PC-9 (cell line): ENCODE measurements at regions not wholly inside any gene's neighbourhood (a gene's known extent, or its start where the extent isn't known, plus 50 kb on each side); places are given as distances from the start of the nearest gene placed in this dataset.
"Not testable (repeated sequence)": the region's sequence is repeated elsewhere in the genome, so short reads cannot be mapped to it uniquely, and the experiment has no call there.

Experiments
- BruUV-seq: library from RNA; stranded (reverse); fragments of 400-500 nt; replicated peaks from 2 replicates; lab custom pipeline; 2021; lab: Mats Ljungman, UMichigan
- CTCF ChIA-PET: fragments of 300-600 bp; sonication (Branson Sonifier 250); formaldehyde crosslinking; loops from one replicate; lab custom pipeline; 2022; ENCODE audit warnings: antibody characterized with exemption; lab: Charles Lee
- POLR2A ChIA-PET: fragments of 300-600 bp; sonication (Branson Sonifier 250); formaldehyde crosslinking; loops from one replicate; lab custom pipeline; 2022; ENCODE audit warnings: antibody characterized with exemption; ENCODE audit not compliant: unreplicated experiment; lab: Charles Lee
- DNase-seq, 2 experiments: peaks; one replicate each; pipeline versions ENCODE4 v3.0.0 to v3.0.0-alpha.2; 2015 to 2022; ENCODE audit warnings: mixed read lengths in 1 of 2
- H2AFZ ChIP-seq: fragments of 200-600 bp; sonication (generic); 2 replicates; pipeline ENCODE4 v1.8.1; 2017; ENCODE audit warnings: antibody characterized with exemption
- H3F3A ChIP-seq: fragments of 200-600 bp; sonication (generic); 2 replicates; pipeline ENCODE4 v1.8.1; 2017; ENCODE audit warnings: antibody characterized with exemption, mild to moderate bottlenecking, low read depth; ENCODE audit not compliant: insufficient read depth
- H3K27ac ChIP-seq: fragments of 200-600 bp; sonication (generic); 2 replicates; pipeline ENCODE4 v1.6.1; 2016; ENCODE audit warnings: mixed run types
- H3K27me3 ChIP-seq: fragments of 200-600 bp; sonication (generic); 2 replicates; pipeline ENCODE4 v1.6.1; 2016; ENCODE audit warnings: low read depth, mixed run types; ENCODE audit not compliant: insufficient read depth
- H3K36me3 ChIP-seq: fragments of 200-600 bp; sonication (generic); 2 replicates; pipeline ENCODE4 v1.6.1; 2016; ENCODE audit warnings: low read depth, mixed run types
- H3K4me1 ChIP-seq: fragments of 200-600 bp; sonication (generic); replicated peaks from 2 replicates; pipeline ENCODE4 v1.6.1; 2016; ENCODE audit warnings: mixed run types; ENCODE audit not compliant: insufficient read depth
- H3K4me2 ChIP-seq: fragments of 200-600 bp; sonication (generic); 2 replicates; pipeline ENCODE4 v1.6.1; 2017; ENCODE audit warnings: mixed run types
- H3K4me3 ChIP-seq: fragments of 200-600 bp; sonication (generic); 2 replicates; pipeline ENCODE4 v1.6.1; 2016; ENCODE audit warnings: mixed run types
- H3K79me2 ChIP-seq: fragments of 200-600 bp; sonication (generic); 2 replicates; pipeline ENCODE4 v1.6.1; 2017; ENCODE audit warnings: low read depth, mixed run types
- H3K9me2 ChIP-seq: fragments of 200-600 bp; sonication (generic); 2 replicates; pipeline ENCODE4 v1.8.1; 2017; ENCODE audit warnings: mild to moderate bottlenecking; ENCODE audit not compliant: insufficient read depth
- H3K9me3 ChIP-seq: fragments of 200-600 bp; sonication (generic); 2 replicates; pipeline ENCODE4 v1.8.1; 2016; ENCODE audit warnings: low read depth; ENCODE audit not compliant: insufficient read depth
- H4K20me1 ChIP-seq: fragments of 200-600 bp; sonication (generic); 2 replicates; pipeline ENCODE4 v1.8.1; 2017; ENCODE audit not compliant: insufficient read depth
- CTCF ChIP-seq: fragments of 200-600 bp; sonication (generic); conservative IDR thresholded peaks from 2 replicates; pipeline ENCODE4 v1.6.1; 2017; ENCODE audit warnings: mixed run types, antibody characterized with exemption, mild to moderate bottlenecking, moderate library complexity
- EZH2 ChIP-seq: fragments of 200-600 bp; sonication (generic); IDR thresholded peaks from 2 replicates; pipeline ENCODE4 v1.8.0; 2017; ENCODE audit warnings: antibody characterized with exemption, low read depth
- intact Hi-C: fragments of 100-400 bp; cut with micrococcal nuclease; formaldehyde crosslinking; loops from one replicate; pipeline ENCODE4 v1.10.0; 2022; ENCODE audit not compliant: unreplicated experiment

DNA sequence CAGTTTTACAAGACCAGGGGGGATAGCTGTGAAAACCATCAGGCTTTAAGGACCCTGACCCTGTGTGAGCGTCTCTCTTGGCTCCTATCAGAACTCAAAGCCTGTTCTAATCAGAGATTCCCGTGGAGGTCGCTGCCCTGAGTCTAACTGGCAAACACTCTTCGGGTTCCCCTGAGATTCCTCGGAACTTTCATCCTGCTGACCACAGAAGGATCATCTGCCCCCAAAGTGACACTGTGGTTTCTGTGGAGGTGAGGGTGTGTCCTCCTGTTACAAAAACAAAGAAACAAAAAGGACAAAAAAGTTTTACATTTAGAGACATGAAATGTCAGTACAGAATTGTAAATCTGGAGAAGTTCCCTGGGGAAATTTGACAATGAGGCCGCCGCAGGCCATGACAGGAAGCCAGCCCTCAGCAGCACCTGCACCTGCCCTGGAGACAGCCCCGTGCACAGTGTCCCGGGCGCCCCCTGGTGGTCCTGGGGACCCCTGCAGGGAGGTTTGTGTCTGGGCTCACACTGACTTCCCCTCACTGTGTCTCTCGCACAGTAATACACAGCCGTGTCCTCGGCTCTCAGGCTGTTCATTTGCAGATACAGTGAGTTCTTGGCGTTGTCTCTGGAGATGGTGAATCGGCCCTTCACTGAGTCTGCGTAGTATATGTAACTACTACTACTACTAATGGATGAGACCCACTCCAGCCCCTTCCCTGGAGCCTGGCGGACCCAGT lies 708.3 kb downstream of the TMEM121 start:
- H3K36me3 ChIP-seq, DNase-seq, H3K9me2 ChIP-seq, CTCF ChIA-PET, H2AFZ ChIP-seq, POLR2A ChIA-PET, H3K27ac ChIP-seq, H3K4me3 ChIP-seq, H3K27me3 ChIP-seq, BruUV-seq, H4K20me1 ChIP-seq, H3K4me1 ChIP-seq, H3K4me2 ChIP-seq, H3K9me3 ChIP-seq, H3K79me2 ChIP-seq, H3F3A ChIP-seq, intact Hi-C loops: not testable (repeated sequence)
- peak; percentile 66 for TF ChIP-seq CTCF

GRCh38 chr14:106235356-106236159 lies 709.2 kb downstream of the TMEM121 start:
- Histone ChIP-seq H3K9me2 (no peaks in the 10 kb centered on the region), H3F3A (no peaks in the 10 kb centered on the region), H3K4me1 (no peaks in the 10 kb centered on the region), H3K79me2 (no peaks in the 10 kb centered on the region), H3K27me3 (no peaks in the 10 kb centered on the region), H3K4me3 (no peak overlapping the region), H3K4me2 (no peak overlapping the region), H2AFZ (no peak overlapping the region), H3K9me3 (no peaks in the 10 kb centered on the region), H4K20me1 (no peaks in the 10 kb centered on the region), H3K36me3 (no peaks in the 10 kb centered on the region), H3K27ac (no peak overlapping the region)
- ChIA-PET POLR2A (no interaction called here), CTCF (no interaction called here)
- BruUV-seq, result no TSS peak
- intact Hi-C loops, result no loop called here
- TF ChIP-seq EZH2 (no peak), CTCF (no peak)
- DNase-seq, result no peak

DNA sequence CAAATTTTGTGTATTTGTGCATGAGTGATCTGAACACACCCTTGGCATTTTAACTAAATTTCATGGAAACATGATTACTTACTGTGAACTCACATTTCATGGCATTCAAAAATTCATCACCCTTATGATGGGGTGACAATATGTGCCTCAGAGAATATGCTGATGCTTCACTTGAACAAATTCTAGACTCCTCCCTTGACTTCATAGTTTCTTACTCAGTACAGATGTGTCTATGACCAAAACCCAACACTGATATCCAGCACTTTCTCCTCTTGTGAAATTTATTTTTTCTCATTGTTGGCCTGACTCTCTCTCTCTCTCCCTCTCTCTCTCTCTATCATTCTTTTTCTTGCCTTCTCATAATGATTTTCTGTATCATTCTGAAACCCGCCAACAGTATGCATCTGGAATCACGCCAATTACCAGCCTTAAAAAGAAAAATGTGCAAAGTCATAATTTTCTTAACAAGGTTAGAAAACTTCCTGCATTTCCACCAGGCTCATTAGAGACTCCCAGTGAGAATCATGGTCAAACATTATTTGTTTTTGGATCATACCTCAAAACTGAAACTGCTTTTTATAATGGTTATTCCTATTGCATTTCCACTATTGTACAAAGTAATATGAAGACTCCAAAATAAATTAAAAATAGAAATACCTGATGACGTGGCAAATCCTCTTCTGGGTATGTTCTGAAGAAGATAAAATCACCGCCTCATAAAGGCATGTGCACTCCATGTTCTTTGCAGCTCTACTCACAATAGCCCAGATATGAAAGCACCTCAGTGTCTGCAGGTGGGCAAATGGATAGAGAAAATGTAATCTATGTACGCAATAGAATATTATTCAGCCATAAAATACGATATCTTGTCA lies 722.2 kb downstream of the TMEM121 start:
- Histone ChIP-seq H3F3A (no peaks in the 10 kb centered on the region), H3K9me3 (no peaks in the 10 kb centered on the region), H3K36me3 (no peaks in the 10 kb centered on the region), H4K20me1 (no peaks in the 10 kb centered on the region), H3K79me2 (no peaks in the 10 kb centered on the region), H2AFZ (no peak overlapping the region), H3K27ac (no peak overlapping the region), H3K4me3 (no peak overlapping the region), H3K4me1 (no peaks in the 10 kb centered on the region), H3K27me3 (no peaks in the 10 kb centered on the region), H3K4me2 (no peak overlapping the region), H3K9me2 (no peaks in the 10 kb centered on the region)
- TF ChIP-seq EZH2, result no peak
- no peak for TF ChIP-seq CTCF
- intact Hi-C loops, result no loop called here
- CTCF ChIA-PET, result no interaction called here
- no peak for DNase-seq
- no TSS peak for BruUV-seq
- POLR2A ChIA-PET, result no interaction called here

DNA sequence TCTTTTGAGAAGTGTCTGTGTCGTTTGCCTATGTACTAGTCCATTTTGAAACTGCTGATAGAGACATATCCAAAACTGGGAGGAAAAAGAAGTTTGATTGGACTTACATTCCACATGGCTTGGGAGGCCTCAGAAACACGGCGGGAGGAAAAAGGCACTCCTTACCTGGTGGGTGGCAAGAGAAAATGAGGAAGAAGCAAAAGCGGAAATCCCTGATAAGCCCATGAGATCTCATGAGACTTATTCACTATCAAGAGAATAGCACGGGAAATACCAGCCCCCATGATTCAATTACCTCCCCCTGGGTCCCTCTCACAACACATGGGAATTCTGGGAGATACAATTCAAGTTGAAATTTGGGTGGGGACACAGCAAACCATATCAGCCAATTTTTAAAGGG lies 727.6 kb downstream of the TMEM121 start:
- intact Hi-C loops, result not testable (repeated sequence)

More for the DNA sequence above, 727.6 kb downstream of the TMEM121 start:
- CTCF ChIA-PET, H3K4me1 ChIP-seq, H3K4me3 ChIP-seq, H3K27me3 ChIP-seq, H3K36me3 ChIP-seq, H4K20me1 ChIP-seq, H3K9me3 ChIP-seq, H3F3A ChIP-seq, H3K9me2 ChIP-seq, DNase-seq, H2AFZ ChIP-seq, H3K79me2 ChIP-seq, H3K4me2 ChIP-seq, BruUV-seq, POLR2A ChIA-PET, H3K27ac ChIP-seq: not testable (repeated sequence)
